ENCODE measurements at regions not wholly inside any gene's neighbourhood (a gene's known extent, or its start where the extent isn't known, plus 50 kb on each side); places are given as distances from the start of the nearest gene placed in this dataset.
"Not testable (repeated sequence)": the region's sequence is repeated elsewhere in the genome, so short reads cannot be mapped to it uniquely, and the experiment has no call there.

GRCh38 chr9:117649126-117649525 lies 55.1 kb upstream of the TLR4 start:
- 48 to 54% methylated on average over 3 of the region's 3 CpGs for WGBS, 2 donors
- H3K27me3 ChIP-seq = no peaks in the 10 kb centered on the region
- no peaks in the 10 kb centered on the region for H3K9me3 ChIP-seq
- no peak overlapping the region for H3K27ac ChIP-seq
- no peaks in the 10 kb centered on the region for H3K36me3 ChIP-seq
- no peak for TF ChIP-seq CTCF (IDR thresholded peaks at IDR 0.05)
- TF ChIP-seq EP300 (IDR thresholded peaks at IDR 0.05) = no peak
- TF ChIP-seq POLR2A (IDR thresholded peaks at IDR 0.05) = no peak
- no peak overlapping the region for H3K4me3 ChIP-seq
- peaks cover 0 to 19% (median 8%) of the 10 kb centered on the region in 4 donors for H3K4me1 ChIP-seq
- no peak for DNase-seq (ENCODE audit: low spot score in 2 of 2)

- Histone ChIP-seq H3K4me3 (peak overlapping the region in 3 of 4 donors; percentile 2 to 30 (median 10)), H3K4me1 (peaks cover 0 to 19% (median 8%) of the 10 kb centered on the region in 4 donors), H3K27ac (peak overlapping the region in 1 of 4 donors; percentile 50), H3K27me3 (peaks cover 0 to 13% of the 10 kb centered on the region in 2 donors), H3K36me3 (no peaks in the 10 kb centered on the region), H3K9me3 (no peaks in the 10 kb centered on the region)
- DNase-seq (ENCODE audit: low spot score in 2 of 2) = peak in 1 of 2 donors; percentile 5
- whole genome bisulfite sequencing, 2 donors = 30 to 32% methylated on average over 6 of the region's 6 CpGs
- TF ChIP-seq CTCF (IDR thresholded peaks at IDR 0.05) (peak in 1 of 5 experiments; percentile 3), POLR2A (IDR thresholded peaks at IDR 0.05) (no peak), EP300 (IDR thresholded peaks at IDR 0.05) (no peak)
Observed at GRCh38 chr9:117644932-117645636, 59.1 kb upstream of the TLR4 start.

- WGBS, 2 donors = 16 to 17% methylated on average over 11 of the region's 11 CpGs
- peaks cover 0 to 13% of the 10 kb centered on the region in 2 donors for H3K27me3 ChIP-seq
- H3K27ac ChIP-seq = peak overlapping the region in 1 of 4 donors; percentile 50
- peak overlapping the region in 3 of 4 donors; percentile 2 to 30 (median 10) for H3K4me3 ChIP-seq
- H3K4me1 ChIP-seq = peaks cover 0 to 19% (median 8%) of the 10 kb centered on the region in 4 donors
- H3K36me3 ChIP-seq = no peaks in the 10 kb centered on the region
- DNase-seq (ENCODE audit: low spot score in 2 of 2) = peak; percentile 61 to 85
- TF ChIP-seq POLR2A (IDR thresholded peaks at IDR 0.05) (no peak), CTCF (IDR thresholded peaks at IDR 0.05) (peak; percentile 88 to 94 (median 92))
- no peaks in the 10 kb centered on the region for H3K9me3 ChIP-seq
Observed at GRCh38 chr9:117644133-117644931, 59.9 kb upstream of the TLR4 start.

- no peaks in the 10 kb centered on the region for H3K9me3 ChIP-seq
- H3K4me3 ChIP-seq = peak overlapping the region in 1 of 4 donors; percentile 29
- no peaks in the 10 kb centered on the region for H3K36me3 ChIP-seq
- peaks cover 0 to 19% (median 8%) of the 10 kb centered on the region in 4 donors for H3K4me1 ChIP-seq
- WGBS, 2 donors = 72 to 74% methylated on average over 6 of the region's 6 CpGs
- no peak overlapping the region for H3K27ac ChIP-seq
- H3K27me3 ChIP-seq = peaks cover 0 to 13% of the 10 kb centered on the region in 2 donors
- no peak for DNase-seq (ENCODE audit: low spot score in 2 of 2)
- TF ChIP-seq CTCF (IDR thresholded peaks at IDR 0.05) (no peak), EP300 (IDR thresholded peaks at IDR 0.05) (no peak), POLR2A (IDR thresholded peaks at IDR 0.05) (no peak)
Observed at GRCh38 chr9:117643288-117643654, 60.9 kb upstream of the TLR4 start.

- H3K4me3 ChIP-seq = peak overlapping the region in 2 of 4 donors; percentile 10 to 29
- peaks cover 0 to 13% of the 10 kb centered on the region in 2 donors for H3K27me3 ChIP-seq
- DNase-seq (ENCODE audit: low spot score in 2 of 2); H3K36me3 ChIP-seq; H3K27ac ChIP-seq; H3K9me3 ChIP-seq: not testable (repeated sequence)
- peaks cover 0 to 19% (median 8%) of the 10 kb centered on the region in 4 donors for H3K4me1 ChIP-seq
- WGBS, 2 donors = 52 to 75% methylated on average over 33 to 43 of the region's 50 CpGs
Observed at GRCh38 chr9:117642571-117643287, 61.5 kb upstream of the TLR4 start.
